GM12878 (cell line): ENCODE measurements at regions not wholly inside any gene's neighbourhood (a gene's known extent, or its start where the extent isn't known, plus 50 kb on each side); places are given as distances from the start of the nearest gene placed in this dataset.

ENCODE experiments used
- ATAC-seq: fragments of 200-7000 bp; cut with Tn5 transposase; 3 replicates; pipeline ENCODE4 v1.9.1; 2020; ENCODE audit warnings: mild to moderate bottlenecking, moderate library complexity
- BruUV-seq: library from RNA; stranded (reverse); fragments of 400-500 nt; replicated peaks from 2 replicates; lab custom pipeline; 2021; lab: Mats Ljungman, UMichigan
- CTCF ChIA-PET: fragments of 300-600 bp; sonication (Branson Sonifier 250); formaldehyde crosslinking; extraction: SDS; loops from one replicate; lab custom pipeline; 2021; ENCODE audit warnings: inconsistent platforms; lab: Yijun Ruan, JAX
- POLR2A ChIA-PET: fragments of 350-600 bp; formaldehyde crosslinking; extraction: SDS; loops from one replicate; lab custom pipeline; 2021; ENCODE audit warnings: inconsistent platforms; lab: Charles Lee
- RAD21 ChIA-PET: fragments of 300-600 bp; sonication (Branson Sonifier 250); formaldehyde crosslinking; loops from one replicate; lab custom pipeline; 2023; ENCODE audit warnings: antibody characterized with exemption; ENCODE audit not compliant: unreplicated experiment; lab: Charles Lee
- SMC1A ChIA-PET: fragments of 300-600 bp; sonication (Branson Sonifier 250); formaldehyde crosslinking; loops from one replicate; lab custom pipeline; 2023; ENCODE audit not compliant: unreplicated experiment, uncharacterized antibody; lab: Charles Lee
- DNase-seq: peaks from one replicate; pipeline ENCODE4 v3.0.0-alpha.2; 2011; ENCODE audit warnings: low read depth, low spot score
- FAIRE-seq: peaks from 3 replicates; lab custom pipeline; 2011; peaks lifted over from hg19 to GRCh38; lab: Jason Lieb, UNC
- H2AFZ ChIP-seq: 2 replicates; pipeline ENCODE4 v1.6.0; 2011; ENCODE audit warnings: low read depth, low read length, control low read depth; ENCODE audit not compliant: control insufficient read depth
- H3K27ac ChIP-seq: 2 replicates; pipeline ENCODE4 v1.5.1; 2011; ENCODE audit warnings: control low read depth; ENCODE audit not compliant: control insufficient read depth, insufficient read depth
- H3K27me3 ChIP-seq, 2 experiments: replicated peaks in 1 of 2; 2 replicates each; pipeline versions ENCODE4 v1.6.0 to v1.6.1; 2011; ENCODE audit warnings: low read length in 1 of 2; ENCODE audit not compliant: control insufficient read depth in 2 of 2, insufficient read depth in 2 of 2
- H3K36me3 ChIP-seq, 2 experiments: 2 replicates each; pipeline ENCODE4 v1.5.1; 2011; ENCODE audit warnings: low read length in 1 of 2; ENCODE audit not compliant: control insufficient read depth in 2 of 2, insufficient read depth in 2 of 2
- H3K4me1 ChIP-seq: 2 replicates; pipeline ENCODE4 v1.6.1; 2011; ENCODE audit warnings: mild to moderate bottlenecking, low read length, moderate library complexity, mixed read lengths; ENCODE audit not compliant: control insufficient read depth, insufficient read depth
- H3K4me2 ChIP-seq: 2 replicates; pipeline ENCODE4 v1.6.0; 2011; ENCODE audit warnings: control low read depth; ENCODE audit not compliant: control insufficient read depth, insufficient read depth
- H3K4me3 ChIP-seq: fragments of 200-600 bp; sonication (generic); 2 replicates; pipeline ENCODE4 v1.5.1; 2016
- H3K79me2 ChIP-seq: 2 replicates; pipeline ENCODE4 v1.6.0; 2011; ENCODE audit warnings: low read length; ENCODE audit not compliant: control insufficient read depth, insufficient read depth
- H3K9ac ChIP-seq: 2 replicates; pipeline ENCODE4 v1.8.0; 2011; ENCODE audit warnings: low read length, control low read depth, mixed read lengths; ENCODE audit not compliant: control insufficient read depth, insufficient read depth
- H3K9me3 ChIP-seq: replicated peaks from 3 replicates; pipeline ENCODE4 v1.5.1; 2011; ENCODE audit warnings: mild to moderate bottlenecking, low read length; ENCODE audit not compliant: control insufficient read depth, insufficient read depth
- H4K20me1 ChIP-seq: 2 replicates; pipeline ENCODE4 v1.6.0; 2011; ENCODE audit not compliant: control insufficient read depth, insufficient read depth
- ATF7 ChIP-seq: fragments of 450-650 bp; IDR thresholded peaks from 2 replicates; pipeline ENCODE4 v1.6.1; 2016; ENCODE audit warnings: low read depth, mild to moderate bottlenecking
- CBFB ChIP-seq: IDR thresholded peaks from 2 replicates; pipeline ENCODE4 v1.6.1; 2016; ENCODE audit warnings: antibody characterized with exemption, low read depth
- DPF2 ChIP-seq: fragments of 450-650 bp; IDR thresholded peaks from 2 replicates; pipeline ENCODE4 v1.6.1; 2017; ENCODE audit warnings: mild to moderate bottlenecking
- ESRRA ChIP-seq: IDR thresholded peaks from 2 replicates; pipeline ENCODE4 v1.6.1; 2012; ENCODE audit warnings: mild to moderate bottlenecking, low read length, improper control_type of control experiment
- MEF2A ChIP-seq: IDR thresholded peaks from 2 replicates; pipeline ENCODE4 v1.6.1; 2011; ENCODE audit warnings: low read depth, mild to moderate bottlenecking, low read length, moderate library complexity; ENCODE audit not compliant: insufficient read depth
- POLR2AphosphoS2 ChIP-seq: IDR thresholded peaks from 2 replicates; pipeline ENCODE4 v1.6.1; 2011; ENCODE audit warnings: low read depth, mild to moderate bottlenecking, low read length, improper control_type of control experiment, moderate library complexity
- RCOR1 ChIP-seq: conservative IDR thresholded peaks from 2 replicates; pipeline ENCODE4 v1.6.1; 2012; ENCODE audit warnings: low read depth, low read length, improper control_type of control experiment
- SIN3A ChIP-seq: IDR thresholded peaks from 2 replicates; pipeline ENCODE4 v1.6.1; 2012; ENCODE audit warnings: low read depth, low read length, improper control_type of control experiment
- ZNF207 ChIP-seq: fragments of 450-650 bp; IDR thresholded peaks from 2 replicates; pipeline ENCODE4 v1.6.1; 2014; ENCODE audit warnings: antibody characterized with exemption, mild to moderate bottlenecking, borderline replicate concordance
- ZNF274 ChIP-seq: IDR thresholded peaks from one replicate; pipeline ENCODE4 v1.8.0; 2011; ENCODE audit not compliant: insufficient read length, insufficient read depth
- whole genome bisulfite sequencing: methylation state at CpG from one replicate; pipeline ENCODE4 v1.1.6; 2016; ENCODE audit warnings: low lambda C conversion rate; ENCODE audit not compliant: insufficient replicate concordance, insufficient coverage; ENCODE audit errors: missing lambda C conversion rate; 5-methylcytosine and 5-hydroxymethylcytosine counted together
- in situ Hi-C: fragments of 300-500 bp; cut with MboI; formaldehyde crosslinking; loops from 9 replicates; pipeline ENCODE4 v1.14.3; 2018; ENCODE audit warnings: mixed read lengths
- intact Hi-C: fragments of 100-400 bp; cut with micrococcal nuclease; formaldehyde crosslinking; loops from one replicate; pipeline ENCODE4 v1.14.2; 2022; ENCODE audit not compliant: unreplicated experiment
- TF ChIP-seq, protein P1 (sequence below): IDR thresholded peaks from 2 replicates; pipeline ENCODE4 v1.6.1; 2012; ENCODE audit warnings: low read depth, low read length, improper control_type of control experiment
- TF ChIP-seq, protein P2 (sequence below): fragments of 450-650 bp; IDR thresholded peaks from 2 replicates; pipeline ENCODE4 v1.6.1; 2017; ENCODE audit warnings: mild to moderate bottlenecking, low read depth, inconsistent platforms; ENCODE audit not compliant: poor library complexity, severe bottlenecking
- TF ChIP-seq, protein P3 (sequence below): fragments of 450-650 bp; IDR thresholded peaks from 2 replicates; pipeline ENCODE4 v1.6.1; 2017; ENCODE audit warnings: borderline replicate concordance
- TF ChIP-seq, protein P4 (sequence below): fragments of 150-350 bp; IDR thresholded peaks from 2 replicates; pipeline ENCODE4 v1.6.1; 2016; ENCODE audit warnings: low read depth, low read length
- TF ChIP-seq, protein P5 (sequence below): IDR thresholded peaks from 2 replicates; pipeline ENCODE4 v1.6.1; 2011; ENCODE audit warnings: borderline replicate concordance, low read depth, mild to moderate bottlenecking, moderate library complexity, mixed read lengths, low read length; ENCODE audit not compliant: insufficient read depth; ENCODE audit errors: extremely low read length

DNA sequence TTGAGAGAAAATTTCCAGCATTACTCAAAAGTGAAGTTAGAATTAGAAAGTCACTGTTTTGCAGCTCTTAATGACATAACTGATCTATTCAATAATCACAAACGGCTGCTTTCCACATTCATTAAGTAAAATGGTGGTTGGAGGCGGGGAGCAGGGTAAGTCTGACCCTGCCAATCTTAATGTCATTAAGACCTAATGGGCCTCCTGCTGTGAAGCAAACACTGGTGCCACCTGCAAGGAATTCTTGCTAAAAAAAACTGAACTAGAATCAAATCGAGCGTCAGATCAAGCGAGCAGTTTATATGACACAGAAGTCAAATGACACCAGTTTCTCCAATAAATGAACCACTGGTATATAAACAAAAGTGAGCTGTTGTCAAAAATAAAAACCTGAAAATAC is 351.5 kb downstream of the BRD1 start (continued):
- no peak for TF ChIP-seq DPF2
- TF ChIP-seq CBFB = no peak

DNA sequence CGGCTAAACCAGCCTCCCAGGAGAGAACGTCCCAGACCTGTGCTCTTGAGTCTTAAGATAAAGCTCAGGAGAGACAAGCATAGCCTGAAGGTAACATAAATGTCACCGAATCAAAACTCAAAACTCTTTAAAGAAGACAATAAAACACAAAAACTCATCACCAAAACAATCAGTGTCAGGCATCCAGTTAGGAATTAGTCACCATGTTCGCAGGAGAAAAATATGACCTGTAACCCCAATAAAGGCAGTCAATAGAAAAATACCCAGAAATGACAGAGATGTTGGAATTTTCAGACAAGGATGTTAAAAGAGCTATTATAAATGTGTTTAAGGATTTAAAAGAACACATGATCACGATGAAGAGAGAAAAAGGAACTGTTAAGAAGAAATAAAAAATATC is 352.4 kb downstream of the BRD1 start:
- Histone ChIP-seq H3K27me3 (no peaks in the 10 kb centered on the region), H3K9ac (no peak overlapping the region), H4K20me1 (no peaks in the 10 kb centered on the region), H2AFZ (no peak overlapping the region), H3K4me3 (no peak overlapping the region), H3K79me2 (no peaks in the 10 kb centered on the region), H3K9me3 (no peaks in the 10 kb centered on the region; the same call in 2 of the 3 replicates), H3K4me2 (no peak overlapping the region), H3K36me3 (no peaks in the 10 kb centered on the region), H3K27ac (no peak overlapping the region), H3K4me1 (no peaks in the 10 kb centered on the region)
- FAIRE-seq (no peak), DNase-seq (no peak), ATAC-seq (no peak)
- CTCF ChIA-PET = no interaction called here
- SMC1A ChIA-PET = no interaction called here
- POLR2A ChIA-PET = no interaction called here
- BruUV-seq = no TSS peak
- WGBS = 59% methylated on average over 5 of the region's 5 CpGs
- intact Hi-C loops = no loop called here
- RAD21 ChIA-PET = no interaction called here
- in situ Hi-C loops = no loop called here
- TF ChIP-seq ATF7 = no peak
- no peak for TF ChIP-seq SIN3A
- TF ChIP-seq, protein P1, sequence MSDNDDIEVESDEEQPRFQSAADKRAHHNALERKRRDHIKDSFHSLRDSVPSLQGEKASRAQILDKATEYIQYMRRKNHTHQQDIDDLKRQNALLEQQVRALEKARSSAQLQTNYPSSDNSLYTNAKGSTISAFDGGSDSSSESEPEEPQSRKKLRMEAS = no peak
- TF ChIP-seq POLR2AphosphoS2 = no peak
- no peak for TF ChIP-seq ESRRA
- TF ChIP-seq RCOR1 = no peak
- no peak for TF ChIP-seq ZNF274
- TF ChIP-seq, protein P2, sequence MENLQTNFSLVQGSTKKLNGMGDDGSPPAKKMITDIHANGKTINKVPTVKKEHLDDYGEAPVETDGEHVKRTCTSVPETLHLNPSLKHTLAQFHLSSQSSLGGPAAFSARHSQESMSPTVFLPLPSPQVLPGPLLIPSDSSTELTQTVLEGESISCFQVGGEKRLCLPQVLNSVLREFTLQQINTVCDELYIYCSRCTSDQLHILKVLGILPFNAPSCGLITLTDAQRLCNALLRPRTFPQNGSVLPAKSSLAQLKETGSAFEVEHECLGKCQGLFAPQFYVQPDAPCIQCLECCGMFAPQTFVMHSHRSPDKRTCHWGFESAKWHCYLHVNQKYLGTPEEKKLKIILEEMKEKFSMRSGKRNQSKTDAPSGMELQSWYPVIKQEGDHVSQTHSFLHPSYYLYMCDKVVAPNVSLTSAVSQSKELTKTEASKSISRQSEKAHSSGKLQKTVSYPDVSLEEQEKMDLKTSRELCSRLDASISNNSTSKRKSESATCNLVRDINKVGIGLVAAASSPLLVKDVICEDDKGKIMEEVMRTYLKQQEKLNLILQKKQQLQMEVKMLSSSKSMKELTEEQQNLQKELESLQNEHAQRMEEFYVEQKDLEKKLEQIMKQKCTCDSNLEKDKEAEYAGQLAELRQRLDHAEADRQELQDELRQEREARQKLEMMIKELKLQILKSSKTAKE = no peak
- TF ChIP-seq, protein P3, sequence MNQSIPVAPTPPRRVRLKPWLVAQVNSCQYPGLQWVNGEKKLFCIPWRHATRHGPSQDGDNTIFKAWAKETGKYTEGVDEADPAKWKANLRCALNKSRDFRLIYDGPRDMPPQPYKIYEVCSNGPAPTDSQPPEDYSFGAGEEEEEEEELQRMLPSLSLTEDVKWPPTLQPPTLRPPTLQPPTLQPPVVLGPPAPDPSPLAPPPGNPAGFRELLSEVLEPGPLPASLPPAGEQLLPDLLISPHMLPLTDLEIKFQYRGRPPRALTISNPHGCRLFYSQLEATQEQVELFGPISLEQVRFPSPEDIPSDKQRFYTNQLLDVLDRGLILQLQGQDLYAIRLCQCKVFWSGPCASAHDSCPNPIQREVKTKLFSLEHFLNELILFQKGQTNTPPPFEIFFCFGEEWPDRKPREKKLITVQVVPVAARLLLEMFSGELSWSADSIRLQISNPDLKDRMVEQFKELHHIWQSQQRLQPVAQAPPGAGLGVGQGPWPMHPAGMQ = no peak
- TF ChIP-seq, protein P4, sequence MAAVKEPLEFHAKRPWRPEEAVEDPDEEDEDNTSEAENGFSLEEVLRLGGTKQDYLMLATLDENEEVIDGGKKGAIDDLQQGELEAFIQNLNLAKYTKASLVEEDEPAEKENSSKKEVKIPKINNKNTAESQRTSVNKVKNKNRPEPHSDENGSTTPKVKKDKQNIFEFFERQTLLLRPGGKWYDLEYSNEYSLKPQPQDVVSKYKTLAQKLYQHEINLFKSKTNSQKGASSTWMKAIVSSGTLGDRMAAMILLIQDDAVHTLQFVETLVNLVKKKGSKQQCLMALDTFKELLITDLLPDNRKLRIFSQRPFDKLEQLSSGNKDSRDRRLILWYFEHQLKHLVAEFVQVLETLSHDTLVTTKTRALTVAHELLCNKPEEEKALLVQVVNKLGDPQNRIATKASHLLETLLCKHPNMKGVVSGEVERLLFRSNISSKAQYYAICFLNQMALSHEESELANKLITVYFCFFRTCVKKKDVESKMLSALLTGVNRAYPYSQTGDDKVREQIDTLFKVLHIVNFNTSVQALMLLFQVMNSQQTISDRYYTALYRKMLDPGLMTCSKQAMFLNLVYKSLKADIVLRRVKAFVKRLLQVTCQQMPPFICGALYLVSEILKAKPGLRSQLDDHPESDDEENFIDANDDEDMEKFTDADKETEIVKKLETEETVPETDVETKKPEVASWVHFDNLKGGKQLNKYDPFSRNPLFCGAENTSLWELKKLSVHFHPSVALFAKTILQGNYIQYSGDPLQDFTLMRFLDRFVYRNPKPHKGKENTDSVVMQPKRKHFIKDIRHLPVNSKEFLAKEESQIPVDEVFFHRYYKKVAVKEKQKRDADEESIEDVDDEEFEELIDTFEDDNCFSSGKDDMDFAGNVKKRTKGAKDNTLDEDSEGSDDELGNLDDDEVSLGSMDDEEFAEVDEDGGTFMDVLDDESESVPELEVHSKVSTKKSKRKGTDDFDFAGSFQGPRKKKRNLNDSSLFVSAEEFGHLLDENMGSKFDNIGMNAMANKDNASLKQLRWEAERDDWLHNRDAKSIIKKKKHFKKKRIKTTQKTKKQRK = no peak
- TF ChIP-seq, protein P5, sequence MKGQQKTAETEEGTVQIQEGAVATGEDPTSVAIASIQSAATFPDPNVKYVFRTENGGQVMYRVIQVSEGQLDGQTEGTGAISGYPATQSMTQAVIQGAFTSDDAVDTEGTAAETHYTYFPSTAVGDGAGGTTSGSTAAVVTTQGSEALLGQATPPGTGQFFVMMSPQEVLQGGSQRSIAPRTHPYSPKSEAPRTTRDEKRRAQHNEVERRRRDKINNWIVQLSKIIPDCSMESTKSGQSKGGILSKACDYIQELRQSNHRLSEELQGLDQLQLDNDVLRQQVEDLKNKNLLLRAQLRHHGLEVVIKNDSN = no peak
- TF ChIP-seq MEF2A = no peak
- no peak for TF ChIP-seq ZNF207
